HG02885 (cell line): ENCODE measurements at regions not wholly inside any gene's neighbourhood (a gene's known extent, or its start where the extent isn't known, plus 50 kb on each side); places are given as distances from the start of the nearest gene placed in this dataset.
"Not testable (repeated sequence)": the region's sequence is repeated elsewhere in the genome, so short reads cannot be mapped to it uniquely, and the experiment has no call there.

Experiments used
- ATAC-seq: cut with Tn5 transposase; IDR thresholded peaks from one replicate; pipeline ENCODE4 v1.9.1; 2021; ENCODE audit warnings: mild to moderate bottlenecking; ENCODE audit not compliant: unreplicated experiment, poor library complexity

DNA sequence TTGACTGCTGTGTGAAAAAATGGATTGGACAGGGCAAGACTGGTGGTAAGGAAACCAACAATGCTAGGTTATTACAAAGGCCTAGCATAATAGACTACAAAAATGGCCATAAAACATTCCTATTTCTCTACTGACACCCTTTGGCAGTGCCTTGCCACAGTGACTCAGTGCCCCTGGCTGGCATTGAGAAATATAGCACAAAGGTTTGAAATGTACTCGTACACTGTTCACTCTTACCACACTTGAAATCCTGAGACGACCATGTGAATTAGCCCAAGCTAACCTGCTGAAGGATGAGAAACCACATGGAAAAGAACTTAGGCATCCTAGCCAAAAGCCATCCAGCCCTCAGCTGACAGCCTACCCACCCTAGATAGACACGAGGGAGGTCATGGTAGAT lies 149.8 kb upstream of the PALMD start:
- no peak for ATAC-seq

DNA sequence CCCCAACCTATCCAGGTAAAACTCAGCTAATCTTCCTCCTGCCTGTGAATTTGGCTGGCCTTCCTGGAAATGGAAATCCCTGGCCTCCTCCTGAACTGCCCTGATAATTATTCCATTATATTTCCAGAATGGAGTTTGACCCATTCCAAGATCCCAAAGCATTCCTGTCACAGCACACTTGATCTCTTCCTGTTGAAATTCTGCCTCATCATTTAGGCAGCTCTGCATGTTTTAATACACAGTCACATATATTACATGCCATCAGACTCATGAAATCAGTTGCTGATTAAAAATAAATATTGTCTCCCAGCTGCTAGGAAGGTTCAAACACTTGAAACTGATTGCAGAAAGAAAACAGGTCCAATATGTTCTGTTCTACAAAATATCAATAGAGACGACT lies 148.2 kb upstream of the PALMD start:
- no peak for ATAC-seq

DNA sequence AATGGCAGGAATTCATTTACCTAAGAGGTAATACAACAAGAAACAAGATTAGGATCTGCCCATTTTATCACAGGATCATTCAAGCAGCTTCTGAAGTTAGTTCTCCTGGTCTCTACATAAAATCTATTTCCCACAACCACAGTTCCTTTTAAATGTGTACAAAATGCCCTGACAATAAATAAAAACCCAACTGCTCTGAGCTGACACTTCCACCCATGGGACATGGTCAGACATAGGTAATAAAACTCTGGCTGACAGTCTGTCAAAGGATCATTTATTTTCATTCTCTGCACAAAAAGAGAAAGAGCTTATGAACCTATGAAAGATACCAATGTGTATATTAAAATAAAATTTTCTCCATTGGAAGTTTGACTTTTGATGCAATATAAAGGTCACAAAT lies 145.4 kb upstream of the PALMD start:
- ATAC-seq, result no peak

DNA sequence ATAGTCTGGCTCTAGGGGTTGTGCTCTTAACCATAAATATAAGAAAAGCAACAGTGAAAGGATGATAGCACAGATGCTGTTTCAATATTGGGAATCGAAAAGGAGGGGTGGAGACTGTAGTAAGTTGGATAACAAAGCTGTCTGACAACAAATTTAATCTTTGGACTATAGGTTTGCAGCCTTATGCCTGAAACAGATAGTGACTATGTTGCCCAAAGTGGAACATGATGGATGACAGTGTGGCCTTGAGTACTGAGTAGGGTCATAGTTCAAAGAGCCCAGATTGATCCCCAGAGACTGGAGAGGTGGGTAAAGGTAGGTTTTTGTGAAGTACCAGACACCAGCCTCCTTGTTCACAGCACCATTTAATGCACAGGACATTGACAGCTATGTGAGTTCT lies 144.0 kb upstream of the PALMD start:
- ATAC-seq, result no peak

DNA sequence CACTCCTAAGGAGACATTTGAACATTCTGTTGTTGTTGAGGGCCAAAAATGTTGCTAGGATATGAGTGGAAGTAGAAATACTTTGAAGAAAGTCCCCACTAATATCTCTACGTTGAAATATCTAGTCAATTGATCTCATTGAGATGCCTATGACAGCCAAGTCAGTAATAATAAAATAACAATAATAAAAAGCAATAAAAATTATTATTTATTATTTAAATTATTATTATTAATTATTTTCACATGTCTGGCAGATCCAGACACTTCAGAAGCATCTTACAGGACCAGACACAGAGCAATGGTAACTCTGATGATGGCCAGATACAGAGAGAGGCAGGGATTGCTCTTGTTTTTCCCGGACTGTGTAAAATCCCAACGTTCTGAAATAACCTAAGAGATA lies 143.5 kb upstream of the PALMD start:
- no peak for ATAC-seq

DNA sequence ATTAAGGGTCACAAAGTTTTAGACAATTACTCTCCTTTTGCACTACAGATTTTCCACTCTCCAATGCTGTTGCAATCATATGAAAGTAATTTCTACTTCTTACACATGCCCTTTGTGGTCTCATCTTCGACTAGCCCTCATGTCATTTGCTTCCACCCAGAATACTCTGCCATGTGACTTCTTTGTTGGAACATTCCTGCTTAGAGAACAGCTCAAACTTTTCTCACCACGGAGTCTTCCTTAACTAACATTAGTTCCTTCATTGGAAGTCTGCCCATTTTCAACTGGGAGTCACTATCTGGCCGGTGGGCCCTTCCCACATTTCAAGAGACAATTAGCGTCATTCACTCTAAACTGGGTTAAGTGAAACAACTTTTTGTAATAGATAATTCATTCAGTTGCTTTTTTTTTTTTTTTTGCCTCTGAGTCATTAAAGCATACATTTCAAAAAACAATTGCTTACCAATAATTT lies 142.6 kb upstream of the PALMD start:
- ATAC-seq, result no peak

DNA sequence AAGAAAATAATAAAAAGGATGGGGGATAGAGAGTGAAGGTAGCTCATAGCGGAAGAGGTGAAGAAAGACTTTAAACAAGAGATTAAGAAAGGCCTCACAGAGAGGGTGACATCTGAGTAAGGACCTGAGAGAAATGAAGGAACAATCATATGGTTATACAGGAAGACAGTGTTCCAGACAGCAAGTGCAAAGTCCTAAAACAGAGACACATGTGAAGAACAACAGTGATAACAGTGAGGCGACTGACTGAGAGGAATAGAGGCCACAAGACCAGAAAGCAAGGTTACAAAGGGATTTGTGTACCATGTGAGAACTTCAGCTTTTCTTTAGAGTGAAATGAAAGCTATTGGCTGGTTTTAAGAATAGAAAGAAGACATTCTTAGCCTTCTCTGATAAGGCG lies 141.6 kb upstream of the PALMD start:
- ATAC-seq, result no peak

DNA sequence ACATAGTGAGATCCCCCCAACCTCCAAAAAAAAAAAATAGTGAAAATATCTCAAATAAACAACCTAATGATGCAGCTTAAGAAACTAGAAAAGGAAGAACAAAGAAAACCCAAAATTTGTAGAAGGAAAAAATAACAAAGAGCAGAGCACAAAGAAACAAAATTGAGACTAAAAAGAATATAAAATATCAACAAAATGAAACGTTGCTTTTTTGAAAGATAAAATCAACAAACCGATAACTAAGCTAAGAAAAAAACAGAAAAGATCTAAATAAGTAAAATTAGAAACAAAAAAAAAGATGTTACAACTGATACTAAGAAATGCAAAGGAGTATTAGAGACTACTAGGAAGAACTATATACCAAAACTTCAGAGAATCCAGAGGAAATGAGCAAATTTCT lies 139.3 kb upstream of the PALMD start:
- no peak for ATAC-seq

DNA sequence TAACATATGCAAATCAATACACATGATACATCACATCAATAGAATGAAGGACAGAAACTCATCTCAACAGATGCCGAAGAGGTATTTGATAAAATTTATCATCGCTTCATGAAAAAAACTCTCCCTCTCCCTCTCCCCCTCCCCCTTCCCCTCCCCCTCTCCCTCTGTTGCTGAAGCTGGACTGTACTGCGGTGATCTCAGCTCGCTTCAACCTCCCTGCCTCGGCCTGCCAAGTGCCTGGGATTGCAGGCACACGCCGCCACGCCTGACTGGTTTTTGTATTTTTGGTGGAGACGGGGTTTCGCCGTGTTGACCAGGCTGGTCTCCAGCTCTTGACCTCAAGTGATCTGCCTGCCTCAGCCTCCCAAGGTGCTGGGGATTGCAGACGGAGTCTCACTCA lies 138.5 kb upstream of the PALMD start:
- not testable (repeated sequence) for ATAC-seq

DNA sequence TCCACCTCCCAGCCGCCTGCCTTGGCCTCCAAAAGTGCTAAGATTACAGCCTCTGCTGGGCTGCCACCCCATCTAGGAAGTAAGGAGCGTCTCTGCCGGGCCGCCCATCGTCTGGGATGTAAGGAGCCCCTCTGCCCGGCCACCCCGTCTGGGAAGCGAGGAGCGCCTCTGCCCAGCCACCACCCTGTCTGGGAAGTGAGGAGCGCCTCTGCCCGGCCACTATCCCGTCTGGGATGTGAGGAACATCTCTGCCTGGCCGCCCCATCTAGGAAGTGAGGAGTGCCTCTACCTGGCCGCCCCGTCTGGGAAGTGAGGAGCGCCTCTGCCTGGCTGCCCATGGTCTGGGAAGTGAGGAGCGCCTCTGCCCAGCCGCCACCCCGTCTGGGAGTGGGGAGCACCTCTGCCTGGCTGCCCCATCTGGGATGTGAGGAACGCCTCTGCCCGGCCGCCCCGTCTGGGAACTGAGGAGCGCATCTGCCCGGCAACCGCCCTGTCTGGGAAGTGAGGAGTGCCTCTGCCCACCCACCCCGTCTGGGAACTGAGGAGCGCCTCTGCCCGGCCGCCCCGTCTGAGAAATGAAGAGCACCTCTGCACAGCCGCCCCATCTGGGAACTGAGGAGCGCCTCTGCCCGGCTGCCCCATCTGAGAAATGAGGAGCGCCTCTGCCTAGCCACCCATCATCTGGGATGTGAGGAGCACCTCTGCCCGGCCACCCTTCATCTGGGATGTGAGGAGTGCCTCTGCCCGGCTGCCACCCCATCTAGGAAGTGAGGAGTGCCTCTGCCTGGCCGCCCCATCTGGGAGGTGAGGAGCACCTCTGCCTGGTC lies 137.8 kb upstream of the PALMD start:
- no peak for ATAC-seq

DNA sequence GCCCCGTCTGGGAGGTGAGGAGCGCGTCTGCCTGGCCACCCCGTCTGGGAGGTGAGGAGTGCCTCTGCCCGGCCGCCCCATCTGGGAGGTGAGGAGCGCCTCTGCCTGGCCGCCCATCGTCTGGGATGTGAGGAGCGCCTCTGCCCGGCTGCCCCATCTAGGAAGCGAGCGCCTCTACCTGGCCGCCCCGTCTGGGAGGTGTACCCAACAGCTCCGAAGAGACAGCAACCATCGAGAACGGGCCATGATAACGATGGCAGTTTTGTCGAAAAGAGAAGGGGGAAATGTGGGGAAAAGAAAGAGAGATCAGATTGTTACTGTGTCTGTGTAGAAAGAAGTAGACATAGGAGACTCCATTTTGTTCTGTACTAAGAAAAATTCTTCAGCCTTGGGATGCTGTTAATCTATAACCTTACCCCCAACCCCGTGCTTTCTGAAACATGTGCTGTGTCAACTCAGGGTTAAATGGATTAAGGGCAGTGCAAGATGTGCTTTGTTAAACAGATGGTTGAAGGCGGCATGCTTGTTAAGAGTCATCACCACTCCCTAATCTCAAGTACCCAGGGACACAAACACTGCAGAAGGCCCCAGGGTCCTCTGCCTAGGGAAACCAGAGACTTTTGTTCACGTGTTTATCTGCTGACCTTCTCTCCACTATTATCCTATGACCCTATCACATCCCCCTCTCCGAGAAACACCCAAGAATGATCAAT lies 137.0 kb upstream of the PALMD start:
- ATAC-seq, result not testable (repeated sequence)

DNA sequence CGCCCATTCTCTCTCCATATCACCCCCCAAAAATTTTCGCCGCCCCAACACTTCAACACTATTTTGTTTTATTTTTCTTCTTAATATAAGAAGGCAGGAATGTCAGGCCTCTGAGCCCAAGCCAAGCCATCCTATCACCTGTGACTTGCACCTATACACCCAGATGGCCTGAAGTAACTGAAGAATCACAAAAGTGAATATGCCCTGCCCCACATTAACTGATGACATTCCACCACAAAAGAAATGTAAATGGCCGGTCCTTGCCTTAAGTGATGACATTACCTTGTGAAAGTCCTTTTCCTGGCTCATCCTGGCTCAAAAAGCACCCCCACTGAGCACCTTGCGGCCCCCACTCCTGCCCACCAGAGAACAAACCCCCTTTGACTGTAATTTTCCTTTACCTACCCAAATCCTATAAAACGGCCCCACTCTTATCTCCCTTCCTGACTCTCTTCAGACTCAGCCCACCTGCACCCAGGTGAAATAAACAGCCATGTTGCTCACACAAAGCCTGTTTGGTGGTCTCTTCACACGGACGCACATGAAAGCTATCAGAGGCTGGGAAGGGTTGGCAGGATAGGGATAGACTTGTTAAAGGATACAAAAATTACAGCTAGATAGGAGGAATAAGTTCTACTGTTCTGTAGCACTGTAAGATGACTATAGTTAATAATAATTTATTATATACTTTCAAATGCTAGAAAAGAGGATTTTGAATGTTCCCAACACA lies 130.9 kb upstream of the PALMD start:
- ATAC-seq, result not testable (repeated sequence)

DNA sequence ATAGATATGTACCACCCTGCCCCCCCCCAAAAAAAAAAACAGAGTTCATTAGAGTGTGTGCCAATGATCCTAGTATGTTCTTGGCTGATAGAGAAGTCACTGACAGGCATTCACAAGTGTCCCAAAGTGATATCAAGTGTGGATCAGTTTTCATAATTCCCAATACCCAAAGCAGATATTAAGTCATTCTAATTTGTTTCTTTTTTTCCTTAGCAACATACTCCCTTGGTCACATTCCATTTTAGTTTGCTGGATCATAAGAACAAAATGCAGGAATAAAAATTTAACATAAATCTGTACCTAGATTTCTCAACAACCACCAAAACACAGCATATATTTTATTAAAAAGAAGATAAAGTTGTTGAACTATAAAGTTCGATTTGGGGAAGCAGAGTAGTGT lies 129.8 kb upstream of the PALMD start:
- no peak for ATAC-seq

DNA sequence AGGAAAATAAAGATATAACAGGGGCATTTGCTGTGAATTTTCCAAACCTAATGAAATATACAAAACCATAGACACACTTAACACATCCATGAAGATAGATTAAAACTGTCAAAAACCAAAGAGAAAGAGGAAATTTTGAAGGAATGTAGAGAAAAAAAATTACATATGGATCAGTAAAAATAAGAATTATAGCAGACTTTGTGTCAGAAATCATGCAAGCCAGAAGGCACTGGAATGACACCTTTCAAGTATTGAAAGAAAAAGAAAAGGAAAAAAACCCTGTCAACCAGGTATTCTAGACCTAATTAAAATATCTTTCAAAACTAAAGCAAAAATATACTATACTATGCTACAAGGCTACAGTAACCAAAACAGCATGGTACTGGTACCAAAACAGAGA lies 125.8 kb upstream of the PALMD start:
- ATAC-seq, result no peak

DNA sequence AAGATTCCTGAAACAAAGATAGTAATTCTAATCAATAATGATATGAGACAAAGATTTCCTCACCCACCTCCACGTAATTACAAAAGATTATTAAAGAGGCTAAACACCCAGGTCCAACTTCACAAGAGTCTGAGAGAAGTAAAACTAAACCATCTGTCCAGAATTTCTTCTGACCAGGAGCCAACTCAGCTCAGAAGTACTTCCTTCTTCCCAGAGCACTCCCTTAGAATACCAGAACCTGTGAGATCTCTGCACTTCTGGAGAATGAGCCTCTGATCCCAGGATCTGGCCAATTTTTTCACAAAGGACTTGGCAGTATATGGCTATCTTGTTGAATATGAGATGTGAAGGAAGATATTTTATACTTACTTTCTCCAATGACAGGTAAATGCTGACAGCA lies 120.6 kb upstream of the PALMD start:
- ATAC-seq, result no peak

DNA sequence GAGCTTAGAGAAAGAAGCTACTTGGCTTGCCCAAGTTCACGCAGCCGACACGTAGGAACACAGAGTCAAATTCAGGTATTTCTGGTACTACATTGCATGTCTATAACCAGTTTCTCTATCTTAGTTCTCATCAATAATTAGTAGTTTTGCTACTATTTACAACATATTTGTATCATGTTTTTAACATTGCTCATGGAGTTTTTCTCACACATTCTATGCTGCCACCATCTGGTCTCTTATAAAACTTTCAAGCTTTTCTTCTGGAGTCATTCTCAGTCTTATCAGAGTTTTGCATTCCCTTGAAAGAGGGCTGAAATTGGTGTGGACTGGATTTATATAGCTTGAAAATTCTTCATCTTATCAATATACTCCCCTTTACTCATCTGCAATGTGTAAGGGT lies 118.8 kb upstream of the PALMD start:
- no peak for ATAC-seq

DNA sequence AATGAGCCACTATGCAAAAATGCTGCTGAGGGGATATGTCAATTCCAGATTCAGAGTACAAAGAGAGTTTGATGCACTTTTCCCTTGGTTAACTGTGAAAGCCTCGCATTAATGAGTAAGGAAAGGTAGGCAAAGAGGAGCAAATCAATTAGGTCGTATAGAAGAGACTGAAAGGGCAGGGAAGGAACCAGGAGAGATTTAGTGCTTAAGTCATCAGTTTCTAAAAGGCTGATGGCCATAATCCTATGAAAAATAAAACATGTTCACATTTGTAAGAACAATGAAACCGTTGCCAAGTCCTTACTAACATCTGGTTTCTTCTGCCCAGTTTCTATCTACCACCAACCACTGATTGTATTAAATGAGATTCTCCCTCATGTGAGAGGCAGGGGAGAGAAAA lies 118.4 kb upstream of the PALMD start:
- no peak for ATAC-seq

DNA sequence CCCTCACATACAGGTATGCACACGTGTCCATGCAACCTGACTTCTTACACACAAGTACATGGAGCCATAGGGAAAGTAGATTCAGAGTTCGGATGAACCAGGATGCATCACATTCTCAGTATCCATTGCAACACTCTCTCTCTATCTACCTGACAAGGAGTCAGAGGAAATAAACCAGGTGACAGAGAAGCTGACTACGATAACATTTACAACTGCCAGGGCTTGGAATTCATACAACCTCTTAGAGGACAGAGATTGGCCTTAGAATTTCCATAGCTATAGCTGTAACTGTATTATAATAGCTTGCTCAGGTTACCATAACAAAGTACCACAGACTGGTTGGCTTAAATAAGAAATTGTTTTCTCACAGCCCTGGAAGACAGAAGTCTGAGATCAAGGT lies 116.9 kb upstream of the PALMD start:
- ATAC-seq, result no peak

DNA sequence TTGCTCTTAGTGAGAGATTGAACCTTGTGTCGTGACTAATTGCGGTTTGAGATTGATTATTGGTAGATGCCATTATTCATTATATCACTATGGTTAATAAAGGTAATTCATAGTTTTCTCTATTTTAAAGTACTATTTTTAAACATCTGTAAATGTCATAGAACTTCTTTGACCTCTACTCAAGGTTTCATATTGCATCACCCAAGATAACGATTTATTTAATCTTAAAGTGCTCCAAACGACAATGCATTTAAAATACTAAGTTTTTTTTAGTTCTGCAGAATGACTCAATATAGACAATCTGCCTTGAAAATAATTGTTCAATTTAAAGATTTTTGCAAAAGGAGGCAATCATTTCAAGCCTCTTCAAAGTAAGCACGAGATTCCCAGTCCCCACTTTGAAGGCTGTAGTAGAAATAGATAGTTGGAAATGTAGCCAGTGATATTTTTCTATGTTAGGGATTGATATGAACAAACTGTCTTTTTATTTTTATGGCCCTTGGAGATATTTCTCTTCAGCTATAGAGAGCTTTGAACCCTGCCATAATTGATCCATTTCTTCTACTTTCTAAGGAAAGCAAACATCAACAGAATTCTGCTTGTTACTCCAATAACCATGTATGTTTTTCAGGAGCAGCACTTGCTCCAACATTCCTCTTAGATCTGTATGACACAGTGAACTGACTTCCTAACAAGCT lies 114.2 kb upstream of the PALMD start:
- no peak for ATAC-seq

DNA sequence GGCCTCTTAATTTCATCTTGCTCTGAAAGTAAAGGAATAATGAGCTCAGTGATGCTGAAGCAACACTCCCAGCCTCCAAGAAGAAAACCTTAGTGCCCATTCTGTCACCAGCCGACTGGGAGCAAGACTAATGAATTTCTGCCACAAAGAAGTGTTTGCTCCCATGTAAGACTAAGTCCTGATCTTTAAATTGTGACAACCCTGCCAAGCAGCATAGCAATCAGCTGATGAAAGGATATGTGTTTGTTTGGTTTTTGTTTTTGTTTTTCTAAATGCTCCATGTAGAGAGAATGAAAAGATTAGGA lies 113.7 kb upstream of the PALMD start:
- ATAC-seq, result no peak
